Epithelial cell of esophagus (primary cell): ENCODE measurements at regions not wholly inside any gene's neighbourhood (a gene's known extent, or its start where the extent isn't known, plus 50 kb on each side); places are given as distances from the start of the nearest gene placed in this dataset.

ENCODE experiments used
- DNase-seq: peaks from one replicate; pipeline ENCODE4 v3.0.0; 2010; ENCODE audit warnings: low read depth
- H3K4me3 ChIP-seq: 2 replicates; pipeline ENCODE4 v1.5.1; 2011; ENCODE audit warnings: mild to moderate bottlenecking, low read length, control low read depth
- CTCF ChIP-seq: IDR thresholded peaks from 2 replicates; pipeline ENCODE4 v1.5.1; 2011; ENCODE audit warnings: low read depth, mild to moderate bottlenecking, low read length, control low read depth, inconsistent platforms; ENCODE audit not compliant: insufficient read depth; ENCODE audit errors: missing control alignments

GRCh38 chr12:75960954-75961661 lies 70.5 kb downstream of the PHLDA1 start:
- no peak for DNase-seq
- no peak for TF ChIP-seq CTCF
- H3K4me3 ChIP-seq: no peak overlapping the region

GRCh38 chr12:75960086-75960910 lies 71.3 kb downstream of the PHLDA1 start:
- DNase-seq: no peak
- H3K4me3 ChIP-seq: no peak overlapping the region
- no peak for TF ChIP-seq CTCF

- no peak for TF ChIP-seq CTCF
- DNase-seq: no peak
Observed at GRCh38 chr12:75959506-75959905, 72.1 kb downstream of the PHLDA1 start.

GRCh38 chr12:75959060-75959459 lies 72.5 kb downstream of the PHLDA1 start:
- H3K4me3 ChIP-seq: no peak overlapping the region
- no peak for TF ChIP-seq CTCF
- DNase-seq: no peak

More at GRCh38 chr12:75959506-75959905, 72.1 kb downstream of the PHLDA1 start:
- no peak overlapping the region for H3K4me3 ChIP-seq

GRCh38 chr12:75955251-75955650 lies 76.3 kb downstream of the PHLDA1 start:
- no peak for TF ChIP-seq CTCF
- no peak for DNase-seq
- no peak overlapping the region for H3K4me3 ChIP-seq

GRCh38 chr12:75954749-75955148 lies 76.8 kb downstream of the PHLDA1 start:
- no peak for TF ChIP-seq CTCF
- no peak overlapping the region for H3K4me3 ChIP-seq
- no peak for DNase-seq

GRCh38 chr12:75954041-75954440 lies 77.5 kb downstream of the PHLDA1 start:
- no peak overlapping the region for H3K4me3 ChIP-seq
- DNase-seq: peak; percentile 94
- no peak for TF ChIP-seq CTCF
